Germinal center (tissue), 1 donor: ENCODE measurements at regions not wholly inside any gene's neighbourhood (a gene's known extent, or its start where the extent isn't known, plus 50 kb on each side); places are given as distances from the start of the nearest gene placed in this dataset.
"Not testable (repeated sequence)": the region's sequence is repeated elsewhere in the genome, so short reads cannot be mapped to it uniquely, and the experiment has no call there.

Source experiments
- DNase-seq: peaks from one replicate; pipeline ENCODE4 v3.0.0; 2012; ENCODE audit warnings: mixed read lengths, low spot score

GRCh38 chr3:191148131-191148530 lies 50.9 kb upstream of the OSTN start:
- no peak for DNase-seq

DNA sequence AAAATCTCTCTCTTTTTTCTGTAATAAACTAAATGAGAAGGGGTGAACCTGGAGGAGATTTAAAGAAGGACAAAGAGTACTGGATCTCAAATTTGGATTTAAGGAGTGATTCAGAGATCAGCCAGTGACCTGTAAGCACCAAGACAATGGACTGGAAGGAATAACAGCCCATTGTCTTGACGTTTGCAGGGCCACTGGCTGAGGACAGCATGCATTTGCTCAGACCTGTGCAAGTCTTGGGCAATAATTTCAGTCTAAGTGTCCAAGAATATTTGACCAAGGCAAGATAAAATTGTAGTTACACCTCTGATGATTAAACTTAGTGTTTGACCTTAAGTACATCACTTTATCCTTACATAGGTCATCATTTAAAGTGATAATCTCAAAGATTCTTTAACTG lies 55.8 kb upstream of the OSTN start:
- DNase-seq, result no peak

- no peak for DNase-seq
Measured at GRCh38 chr3:191141728-191142127, 57.3 kb upstream of the OSTN start.

DNA sequence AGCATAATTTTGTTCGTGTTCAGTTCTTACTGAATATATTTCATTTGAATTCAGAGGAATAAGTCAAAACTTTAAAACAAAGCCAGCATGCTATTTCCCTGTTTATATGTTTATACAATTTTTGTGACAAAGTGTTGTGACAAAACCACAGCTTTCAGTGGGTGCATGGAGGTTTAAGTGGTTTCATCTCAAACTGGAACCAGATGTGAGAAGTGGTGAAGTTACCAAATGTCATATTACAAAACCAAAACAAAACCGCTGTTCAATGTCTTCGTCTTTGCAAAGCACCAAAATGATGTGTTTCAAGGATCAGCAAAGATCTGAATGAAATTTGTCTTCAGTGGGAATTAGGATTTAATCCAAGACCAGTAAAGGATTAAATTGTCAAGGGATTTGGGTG lies 59.3 kb upstream of the OSTN start:
- no peak for DNase-seq

DNA sequence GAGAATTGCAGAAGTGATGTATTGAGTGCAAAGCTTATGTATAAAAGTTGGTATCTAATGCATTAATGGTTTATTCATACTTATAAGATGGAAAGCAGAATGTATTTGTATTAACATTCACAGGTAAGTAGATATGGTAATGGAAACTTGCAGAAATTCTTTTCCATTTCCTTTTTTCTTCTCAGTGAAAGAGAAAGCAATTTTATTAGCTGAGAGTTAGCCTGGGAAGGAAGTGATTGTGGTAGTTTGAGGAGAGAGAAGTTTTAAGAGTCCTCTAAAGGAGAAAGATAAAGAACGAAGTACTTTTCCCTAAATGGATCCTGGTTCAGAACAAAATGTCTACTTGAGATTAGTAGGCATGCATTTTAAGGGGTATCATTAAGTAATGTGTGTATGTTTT lies 60.1 kb upstream of the OSTN start:
- DNase-seq, result peak; percentile 10

DNA sequence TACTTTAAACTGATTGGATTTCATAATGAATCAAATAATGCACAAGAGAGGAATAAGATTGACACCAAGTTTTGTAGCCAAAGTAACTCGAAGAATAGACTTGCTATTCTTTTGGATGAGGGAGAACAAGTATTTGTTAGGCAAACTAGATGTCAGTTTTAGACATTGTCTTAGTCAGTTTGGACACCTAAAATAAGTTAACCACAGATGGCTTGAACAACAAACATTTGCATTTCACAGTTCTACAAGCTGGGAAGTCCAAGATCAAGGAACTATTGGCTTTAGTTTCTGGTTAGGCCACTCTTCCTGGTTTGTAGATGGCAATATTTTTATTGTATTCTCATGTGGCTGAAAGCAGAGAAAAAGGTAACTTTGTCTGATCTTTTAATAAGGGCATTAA lies 61.3 kb upstream of the OSTN start:
- DNase-seq, result no peak

- DNase-seq, result peak; percentile 26
Measured at GRCh38 chr3:191136347-191136746, 62.7 kb upstream of the OSTN start.

DNA sequence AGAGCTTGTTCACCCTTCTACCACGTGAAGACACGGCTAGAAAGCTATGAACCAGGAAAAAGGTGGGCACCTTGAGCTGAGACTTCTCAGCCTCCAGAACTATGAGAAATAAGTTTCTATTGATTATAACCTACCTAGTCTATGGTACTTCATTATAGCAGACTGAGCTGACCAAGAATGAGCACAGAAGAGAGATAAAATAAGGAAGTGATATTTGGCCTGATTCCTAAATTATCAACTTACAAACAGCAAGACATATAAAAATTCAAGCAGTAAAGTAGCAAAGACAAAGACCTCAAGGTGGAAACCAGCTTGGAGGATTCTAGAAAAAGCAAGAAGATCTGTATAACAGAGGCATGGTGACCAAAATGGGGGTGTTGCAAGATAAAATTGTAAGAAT lies 63.9 kb upstream of the OSTN start:
- DNase-seq, result no peak

GRCh38 chr3:191133359-191133758 lies 65.7 kb upstream of the OSTN start:
- no peak for DNase-seq

GRCh38 chr3:191131305-191131704 lies 67.7 kb upstream of the OSTN start:
- no peak for DNase-seq

DNA sequence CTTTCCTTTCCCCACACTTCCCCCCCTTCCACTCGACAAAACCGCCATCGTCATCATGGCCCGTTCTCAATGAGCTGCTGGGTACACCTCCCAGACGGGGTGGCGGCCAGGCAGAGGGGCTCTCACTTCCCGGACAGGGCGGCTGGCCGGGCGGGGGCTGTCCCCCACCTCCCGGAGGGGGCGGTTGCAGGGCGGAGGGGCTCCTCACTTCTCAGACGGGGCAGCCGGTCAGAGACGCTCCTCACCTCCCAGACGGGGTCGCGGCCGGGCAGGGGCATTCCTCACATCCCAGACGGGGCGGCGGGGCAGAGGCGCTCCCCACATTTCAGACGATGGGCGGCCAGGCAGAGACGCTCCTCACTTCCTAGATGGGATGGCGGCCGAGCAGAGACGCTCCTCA lies 74.2 kb upstream of the OSTN start:
- not testable (repeated sequence) for DNase-seq

- no peak for DNase-seq
Measured at GRCh38 chr3:191123946-191124345, 75.1 kb upstream of the OSTN start.

DNA sequence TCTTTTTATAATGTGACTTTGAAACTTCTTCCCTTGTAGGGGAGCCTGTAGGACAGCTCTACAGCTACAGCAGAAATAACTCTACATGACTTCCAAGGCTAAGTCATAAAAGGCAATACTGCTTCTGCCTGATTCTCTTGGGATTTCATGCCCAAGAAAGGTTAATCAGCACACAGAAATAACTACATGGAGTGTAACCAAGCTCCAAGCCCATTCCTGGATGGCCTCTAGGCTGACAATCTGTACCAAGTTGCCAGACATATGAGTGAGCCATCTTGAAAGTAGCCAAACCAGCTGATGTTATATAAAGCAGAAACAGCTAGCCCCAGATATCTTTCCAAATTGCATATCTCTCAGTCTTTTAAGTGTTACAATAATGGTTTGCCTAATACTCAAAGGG lies 75.8 kb upstream of the OSTN start:
- no peak for DNase-seq

- no peak for DNase-seq
Measured at GRCh38 chr3:191120447-191121298, 78.4 kb upstream of the OSTN start.

DNA sequence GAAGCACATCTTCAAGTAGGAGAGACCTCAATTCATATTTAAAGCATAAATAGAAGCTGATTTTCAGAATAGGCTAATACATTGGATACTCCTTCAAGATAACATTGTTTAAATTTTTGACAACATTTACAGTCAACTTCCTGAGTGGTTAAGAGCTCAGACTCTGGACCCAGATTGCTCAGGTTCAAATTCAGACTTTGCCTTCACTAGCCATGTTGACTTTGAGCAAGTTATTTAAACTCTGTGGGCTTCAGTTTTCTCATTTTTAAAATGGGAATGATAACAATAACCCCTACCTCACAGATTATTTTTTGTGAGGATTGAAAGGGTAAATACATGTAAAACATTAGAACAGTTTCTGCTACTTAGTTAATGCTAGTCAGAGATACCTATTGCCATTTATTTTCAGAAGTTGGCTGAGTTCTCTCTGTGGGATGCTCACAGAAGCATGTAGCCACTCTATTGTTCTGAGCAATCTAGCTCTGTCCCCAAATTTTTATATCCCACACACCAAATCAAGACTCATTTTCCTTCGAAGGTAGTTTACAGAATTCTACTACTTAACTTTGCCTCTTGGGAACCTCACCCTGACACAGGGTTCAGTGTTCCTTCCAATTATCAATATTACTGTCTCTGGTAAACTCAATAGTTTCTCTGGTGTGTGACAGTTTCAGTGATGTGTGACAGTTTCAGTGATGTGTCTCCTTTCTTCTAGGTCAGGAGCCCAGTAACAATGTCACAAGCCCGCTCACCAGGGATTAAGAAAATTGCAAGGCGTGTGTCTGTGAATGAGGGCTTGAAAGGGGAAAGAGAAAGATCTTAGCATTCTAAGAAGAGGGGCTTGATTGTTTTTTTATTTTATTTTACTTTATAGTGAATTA lies 79.4 kb upstream of the OSTN start:
- DNase-seq, result no peak

- DNase-seq, result no peak
Measured at GRCh38 chr3:191111722-191112121, 87.3 kb upstream of the OSTN start.

DNA sequence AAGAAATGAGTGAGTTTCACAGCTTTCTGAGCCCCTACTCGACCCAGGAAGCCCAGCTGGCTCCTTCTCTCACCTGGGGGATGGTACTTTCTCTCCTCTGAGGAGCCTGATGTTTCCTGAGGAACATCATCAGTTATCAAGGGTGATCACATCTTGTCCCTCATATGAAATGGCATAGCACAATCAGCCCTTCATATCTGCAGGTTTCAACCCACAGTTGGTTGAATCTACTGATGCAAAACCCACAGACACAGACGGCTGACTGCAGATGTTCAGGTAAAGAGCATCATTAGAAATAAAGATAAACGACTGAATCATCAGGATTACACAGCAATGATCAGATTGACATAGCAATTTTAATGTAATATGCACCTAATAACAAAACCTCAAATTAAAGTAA lies 93.6 kb upstream of the OSTN start:
- peak; percentile 25 for DNase-seq

- no peak for DNase-seq
Measured at GRCh38 chr3:191100516-191100915, 98.5 kb upstream of the OSTN start.

GRCh38 chr3:191094057-191094845 lies 104.8 kb upstream of the OSTN start:
- DNase-seq, result no peak

DNA sequence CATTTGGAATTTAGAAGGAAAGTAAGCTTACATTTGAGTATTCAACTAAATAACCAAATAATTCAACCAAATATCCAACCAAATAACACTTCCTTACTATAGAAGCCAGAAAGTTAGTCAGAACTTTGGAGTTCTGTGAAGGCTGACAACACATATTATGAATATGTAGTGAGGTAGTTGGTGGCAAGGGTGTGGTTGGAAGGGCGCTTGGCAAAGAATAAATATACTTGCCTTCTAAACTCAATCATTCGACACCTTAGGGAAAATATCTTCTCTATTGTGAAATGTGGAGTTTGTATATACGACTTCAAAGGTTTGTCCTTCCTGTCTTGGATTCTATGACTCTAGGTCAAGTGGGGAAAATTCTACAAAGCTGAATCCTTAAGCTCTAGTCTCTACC lies 111.7 kb upstream of the OSTN start:
- DNase-seq, result no peak

DNA sequence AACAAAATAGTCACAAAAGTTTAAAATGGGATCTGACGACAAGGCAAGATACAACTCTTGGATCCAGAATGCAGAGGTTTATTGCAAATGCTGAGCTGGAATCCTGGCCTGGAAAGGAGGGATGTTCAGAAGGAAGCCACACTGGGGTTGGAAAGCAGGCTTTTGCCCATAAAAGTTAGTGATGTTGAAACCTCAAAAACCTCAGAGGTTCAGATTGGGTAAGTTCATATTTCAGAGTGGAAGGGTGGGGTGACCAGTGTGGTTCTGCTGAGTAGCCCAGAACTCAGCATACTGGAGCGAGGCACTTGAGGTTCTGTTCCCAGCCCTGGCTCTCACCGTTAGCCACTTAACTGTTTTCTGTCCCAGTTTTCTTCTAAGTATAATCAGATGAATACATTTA lies 114.0 kb upstream of the OSTN start:
- DNase-seq, result no peak

DNA sequence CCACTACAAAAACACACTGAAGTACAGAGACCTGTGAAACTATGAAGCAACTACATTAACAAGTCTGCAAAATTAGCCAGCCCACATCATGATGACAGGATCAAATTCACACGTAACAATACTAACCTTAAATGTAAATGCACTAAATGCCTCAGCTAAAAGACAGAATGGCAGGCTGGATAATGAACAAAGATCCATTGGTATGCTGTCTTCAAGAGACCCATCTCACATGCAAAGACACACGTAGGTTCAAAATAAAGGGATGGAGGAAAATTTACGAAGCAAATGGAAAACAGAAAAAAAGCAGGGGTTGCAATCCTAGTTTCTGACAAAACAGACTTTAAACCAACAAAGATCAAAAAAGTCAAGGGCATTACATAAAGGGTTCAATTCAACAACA lies 120.1 kb upstream of the OSTN start:
- DNase-seq, result not testable (repeated sequence)
